GM12864 (cell line): ENCODE measurements at regions not wholly inside any gene's neighbourhood (a gene's known extent, or its start where the extent isn't known, plus 50 kb on each side); places are given as distances from the start of the nearest gene placed in this dataset.

ENCODE experiments used
- DNase-seq: peaks from one replicate; pipeline ENCODE4 v3.0.0-alpha.2; 2011; ENCODE audit warnings: low read depth
- H3K4me3 ChIP-seq: 2 replicates; pipeline ENCODE4 v1.5.1; 2011; ENCODE audit warnings: mild to moderate bottlenecking, low read depth, low read length, control low read depth
- CTCF ChIP-seq: IDR thresholded peaks from 2 replicates; pipeline ENCODE4 v1.5.1; 2011; ENCODE audit warnings: low read depth, mild to moderate bottlenecking, moderate library complexity, low read length, control low read depth, inconsistent platforms; ENCODE audit errors: missing control alignments

- DNase-seq: no peak
- no peak overlapping the region for H3K4me3 ChIP-seq
- no peak for TF ChIP-seq CTCF
These were observed 77.9 kb upstream of the FZD10 start for GRCh38 chr12:130084359-130084758.

- no peak overlapping the region for H3K4me3 ChIP-seq
- no peak for DNase-seq
- TF ChIP-seq CTCF: no peak
These were observed 76.0 kb upstream of the FZD10 start for GRCh38 chr12:130086248-130086647.

- TF ChIP-seq CTCF: no peak
- H3K4me3 ChIP-seq: no peak overlapping the region
- DNase-seq: no peak
These were observed 75.5 kb upstream of the FZD10 start for GRCh38 chr12:130086797-130087196.

- DNase-seq: no peak
- no peak for TF ChIP-seq CTCF
- no peak overlapping the region for H3K4me3 ChIP-seq
These were observed 75.0 kb upstream of the FZD10 start for GRCh38 chr12:130087222-130087621.

GRCh38 chr12:130088504-130088903 is 73.8 kb upstream of the FZD10 start:
- DNase-seq: no peak
- H3K4me3 ChIP-seq: no peak overlapping the region
- TF ChIP-seq CTCF: no peak

- no peak for DNase-seq
- no peak overlapping the region for H3K4me3 ChIP-seq
- TF ChIP-seq CTCF: no peak
These were observed 71.7 kb upstream of the FZD10 start for GRCh38 chr12:130090542-130090941.

GRCh38 chr12:130093380-130093779 is 68.9 kb upstream of the FZD10 start:
- no peak overlapping the region for H3K4me3 ChIP-seq
- TF ChIP-seq CTCF: no peak
- no peak for DNase-seq
